ENCODE measurements at regions not wholly inside any gene's neighbourhood (a gene's known extent, or its start where the extent isn't known, plus 50 kb on each side); places are given as distances from the start of the nearest gene placed in this dataset.

GRCh38 chr5:117953272-117953671 is 1035.1 kb downstream of the DTWD2 start:
- Histone ChIP-seq H3K9me3 (ENCODE audit: control insufficient read depth, low read depth, low read length) (no peaks in the 10 kb centered on the region), H3K27me3 (ENCODE audit: control insufficient read depth, insufficient read depth, low read length) (no peaks in the 10 kb centered on the region), H3K4me3 (ENCODE audit: low read length) (no peak overlapping the region), H3K9ac (ENCODE audit: low read length) (no peak overlapping the region), H3K27ac (ENCODE audit: low read length) (no peak overlapping the region), H3K4me1 (ENCODE audit: control insufficient read depth, low read depth, low read length) (no peaks in the 10 kb centered on the region), H3K36me3 (ENCODE audit: control insufficient read depth, low read depth, low read length) (no peaks in the 10 kb centered on the region)

DNA sequence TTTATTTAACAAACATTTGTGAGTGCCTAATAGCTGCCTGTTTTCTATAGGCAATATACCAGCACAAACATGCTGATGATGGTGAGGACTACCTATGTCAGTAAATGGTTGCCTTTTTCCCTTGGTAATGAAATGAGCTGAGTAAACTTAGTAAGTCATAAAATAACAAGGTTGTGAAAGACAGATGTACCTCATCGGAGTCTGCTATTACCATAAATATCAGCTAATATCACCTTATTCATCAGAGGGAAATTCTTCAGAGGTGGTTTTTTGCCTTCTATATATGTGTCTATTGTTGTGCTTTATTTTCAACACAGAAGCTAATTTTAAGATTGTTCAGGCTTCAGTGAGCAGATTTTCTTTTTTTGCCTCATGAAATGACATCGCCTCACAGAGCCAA is 1040.5 kb downstream of the DTWD2 start:
- Histone ChIP-seq H3K9ac (ENCODE audit: low read length) (no peak overlapping the region), H3K27ac (ENCODE audit: low read length) (no peak overlapping the region)

DNA sequence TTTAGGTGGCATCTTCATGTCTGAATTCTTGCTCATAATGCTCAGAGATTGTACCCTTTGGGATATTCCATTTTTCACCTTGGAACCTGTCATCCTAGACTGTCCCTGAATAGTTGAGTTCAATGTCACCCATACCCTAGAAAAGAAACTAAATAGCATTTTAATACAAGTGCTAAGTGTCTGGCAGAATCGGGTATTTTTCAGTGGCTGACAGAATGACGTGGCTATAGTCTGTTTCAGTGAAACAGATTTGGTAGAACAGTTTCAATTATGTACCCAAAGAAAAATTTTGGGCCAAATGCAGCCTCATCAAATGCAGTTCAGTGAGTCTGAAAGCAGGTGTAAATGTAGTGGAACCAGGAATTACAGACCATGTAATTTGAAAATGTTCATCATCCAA is 1041.2 kb downstream of the DTWD2 start:
- Histone ChIP-seq H3K36me3 (ENCODE audit: control insufficient read depth, low read depth, low read length) (no peaks in the 10 kb centered on the region), H3K9ac (ENCODE audit: low read length) (no peak overlapping the region), H3K27me3 (ENCODE audit: control insufficient read depth, insufficient read depth, low read length) (no peaks in the 10 kb centered on the region), H3K4me3 (ENCODE audit: low read length) (no peak overlapping the region), H3K4me1 (ENCODE audit: control insufficient read depth, low read depth, low read length) (no peaks in the 10 kb centered on the region), H3K9me3 (ENCODE audit: control insufficient read depth, low read depth, low read length) (no peaks in the 10 kb centered on the region), H3K27ac (ENCODE audit: low read length) (no peak overlapping the region)

More for the DNA sequence above, 1040.5 kb downstream of the DTWD2 start:
- Histone ChIP-seq H3K9me3 (ENCODE audit: control insufficient read depth, low read depth, low read length) (no peaks in the 10 kb centered on the region), H3K4me3 (ENCODE audit: low read length) (no peak overlapping the region), H3K36me3 (ENCODE audit: control insufficient read depth, low read depth, low read length) (no peaks in the 10 kb centered on the region), H3K4me1 (ENCODE audit: control insufficient read depth, low read depth, low read length) (no peaks in the 10 kb centered on the region), H3K27me3 (ENCODE audit: control insufficient read depth, insufficient read depth, low read length) (no peaks in the 10 kb centered on the region)

DNA sequence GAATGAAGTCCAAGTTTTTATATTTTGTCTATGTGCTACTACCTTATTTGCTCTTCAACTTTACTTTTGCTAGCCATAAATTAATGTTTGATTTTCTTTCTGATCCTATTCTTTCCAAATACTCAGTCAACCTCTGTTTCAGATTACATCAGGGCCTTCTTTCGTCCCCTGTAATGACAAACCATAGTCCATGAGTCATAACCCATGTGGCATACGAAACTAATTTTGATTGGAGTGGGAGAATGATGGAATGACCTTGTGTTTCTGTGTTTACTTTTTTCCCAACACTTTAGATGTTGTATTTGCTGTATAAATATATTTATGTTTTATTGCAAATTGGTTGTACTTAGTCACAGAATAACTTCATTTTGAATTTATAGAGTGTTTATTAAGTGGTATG is 1043.1 kb downstream of the DTWD2 start:
- no peak overlapping the region for H3K27ac ChIP-seq (ENCODE audit: low read length)
- H3K4me3 ChIP-seq (ENCODE audit: low read length) = no peak overlapping the region
- H3K4me1 ChIP-seq (ENCODE audit: control insufficient read depth, low read depth, low read length) = no peaks in the 10 kb centered on the region
- H3K9ac ChIP-seq (ENCODE audit: low read length) = no peak overlapping the region
- H3K36me3 ChIP-seq (ENCODE audit: control insufficient read depth, low read depth, low read length) = no peaks in the 10 kb centered on the region
- no peaks in the 10 kb centered on the region for H3K27me3 ChIP-seq (ENCODE audit: control insufficient read depth, insufficient read depth, low read length)
- no peaks in the 10 kb centered on the region for H3K9me3 ChIP-seq (ENCODE audit: control insufficient read depth, low read depth, low read length)

- Histone ChIP-seq H3K36me3 (ENCODE audit: control insufficient read depth, low read depth, low read length) (no peaks in the 10 kb centered on the region), H3K27me3 (ENCODE audit: control insufficient read depth, insufficient read depth, low read length) (no peaks in the 10 kb centered on the region), H3K27ac (ENCODE audit: low read length) (no peak overlapping the region), H3K4me1 (ENCODE audit: control insufficient read depth, low read depth, low read length) (no peaks in the 10 kb centered on the region), H3K9me3 (ENCODE audit: control insufficient read depth, low read depth, low read length) (no peaks in the 10 kb centered on the region), H3K9ac (ENCODE audit: low read length) (no peak overlapping the region), H3K4me3 (ENCODE audit: low read length) (no peak overlapping the region)
Observed at GRCh38 chr5:117943541-117943940, 1044.8 kb downstream of the DTWD2 start.

DNA sequence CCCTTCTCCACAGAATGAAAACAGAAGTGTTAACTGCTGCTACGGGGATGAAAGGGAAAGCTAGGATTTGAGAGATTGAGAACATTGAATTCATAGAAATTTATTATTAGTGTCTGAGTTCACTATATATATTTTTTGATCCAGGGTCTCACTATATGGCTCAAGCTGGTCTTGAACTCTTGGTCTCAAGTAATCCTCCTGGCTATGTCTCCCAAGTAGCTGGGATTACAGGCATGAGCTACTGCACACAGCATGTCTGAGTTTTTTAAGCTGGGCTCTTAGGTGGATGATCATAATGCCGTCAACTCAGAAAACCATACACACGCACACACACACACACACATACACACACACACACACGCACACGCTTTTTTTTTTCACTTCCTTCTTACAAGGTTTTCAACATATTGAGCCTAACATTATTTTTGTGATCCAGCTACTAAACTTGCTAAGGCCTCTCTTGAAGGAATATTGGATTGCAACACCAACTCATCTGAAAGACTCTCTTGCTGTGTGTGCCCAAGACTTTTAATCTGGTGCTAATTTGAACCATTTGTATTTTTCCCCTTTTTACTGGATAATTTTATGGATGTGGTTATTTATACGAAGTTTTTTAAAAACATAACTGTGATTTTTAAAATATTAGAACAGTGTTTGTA is 1045.4 kb downstream of the DTWD2 start:
- H3K9me3 ChIP-seq (ENCODE audit: control insufficient read depth, low read depth, low read length) = no peaks in the 10 kb centered on the region
- H3K9ac ChIP-seq (ENCODE audit: low read length) = no peak overlapping the region
- no peaks in the 10 kb centered on the region for H3K4me1 ChIP-seq (ENCODE audit: control insufficient read depth, low read depth, low read length)
- no peak overlapping the region for H3K4me3 ChIP-seq (ENCODE audit: low read length)
- no peaks in the 10 kb centered on the region for H3K27me3 ChIP-seq (ENCODE audit: control insufficient read depth, insufficient read depth, low read length)
- no peak overlapping the region for H3K27ac ChIP-seq (ENCODE audit: low read length)
- H3K36me3 ChIP-seq (ENCODE audit: control insufficient read depth, low read depth, low read length) = no peaks in the 10 kb centered on the region

DNA sequence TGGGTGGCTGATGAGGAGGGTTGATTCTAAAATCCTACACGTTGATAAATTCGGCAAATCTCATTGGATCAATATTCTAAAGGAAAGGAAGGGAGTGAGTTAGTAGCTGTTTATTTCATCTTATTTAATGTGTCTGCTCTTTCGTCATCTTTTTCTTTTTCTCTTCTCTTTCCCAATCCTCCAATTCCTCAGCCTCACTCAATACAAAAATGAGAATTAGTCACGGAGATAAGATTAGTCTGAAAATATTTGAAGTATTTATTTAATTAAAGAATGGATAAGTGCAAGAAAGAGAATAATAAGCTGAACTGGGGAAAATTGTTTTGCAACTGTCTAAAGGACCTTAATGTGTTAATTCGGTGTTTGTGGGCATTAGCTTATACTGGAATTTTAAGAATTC is 1095.1 kb downstream of the DTWD2 start:
- H3K9me3 ChIP-seq (ENCODE audit: control insufficient read depth, low read depth, low read length) = no peaks in the 10 kb centered on the region
- no peaks in the 10 kb centered on the region for H3K27me3 ChIP-seq (ENCODE audit: control insufficient read depth, insufficient read depth, low read length)
- H3K4me3 ChIP-seq (ENCODE audit: low read length) = no peak overlapping the region
- H3K27ac ChIP-seq (ENCODE audit: low read length) = no peak overlapping the region
- no peaks in the 10 kb centered on the region for H3K36me3 ChIP-seq (ENCODE audit: control insufficient read depth, low read depth, low read length)
- H3K4me1 ChIP-seq (ENCODE audit: control insufficient read depth, low read depth, low read length) = no peaks in the 10 kb centered on the region
- H3K9ac ChIP-seq (ENCODE audit: low read length) = no peak overlapping the region

DNA sequence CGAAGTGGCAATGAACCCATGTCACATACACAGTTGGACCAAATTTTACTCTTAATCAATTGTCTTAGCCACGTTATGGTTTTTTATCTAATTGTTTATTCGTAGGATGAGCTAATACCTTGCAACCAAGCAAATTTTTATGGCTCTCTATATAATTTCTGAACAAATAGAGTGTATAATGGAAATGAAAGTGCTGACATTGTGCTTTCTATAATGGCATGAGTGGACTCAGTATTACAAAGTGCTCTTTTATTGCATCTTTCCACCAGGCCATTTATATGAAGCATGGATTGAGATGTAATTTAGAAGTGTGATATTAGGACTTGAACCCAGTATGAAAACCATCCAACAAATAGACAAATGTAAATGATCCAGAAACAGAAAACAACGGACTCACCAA is 1096.0 kb downstream of the DTWD2 start:
- H3K4me1 ChIP-seq (ENCODE audit: control insufficient read depth, low read depth, low read length) = no peaks in the 10 kb centered on the region
- H3K27me3 ChIP-seq (ENCODE audit: control insufficient read depth, insufficient read depth, low read length) = no peaks in the 10 kb centered on the region
- H3K9me3 ChIP-seq (ENCODE audit: control insufficient read depth, low read depth, low read length) = no peaks in the 10 kb centered on the region
- H3K9ac ChIP-seq (ENCODE audit: low read length) = no peak overlapping the region
- no peak overlapping the region for H3K4me3 ChIP-seq (ENCODE audit: low read length)
- H3K27ac ChIP-seq (ENCODE audit: low read length) = no peak overlapping the region
- H3K36me3 ChIP-seq (ENCODE audit: control insufficient read depth, low read depth, low read length) = no peaks in the 10 kb centered on the region

- no peaks in the 10 kb centered on the region for H3K36me3 ChIP-seq (ENCODE audit: control insufficient read depth, low read depth, low read length)
- H3K9ac ChIP-seq (ENCODE audit: low read length) = no peak overlapping the region
- no peak overlapping the region for H3K27ac ChIP-seq (ENCODE audit: low read length)
Observed at GRCh38 chr5:117889596-117889995, 1098.8 kb downstream of the DTWD2 start.

GRCh38 chr5:117888688-117889087 is 1099.7 kb downstream of the DTWD2 start:
- H3K9ac ChIP-seq (ENCODE audit: low read length) = no peak overlapping the region
- no peaks in the 10 kb centered on the region for H3K9me3 ChIP-seq (ENCODE audit: control insufficient read depth, low read depth, low read length)
- H3K27ac ChIP-seq (ENCODE audit: low read length) = no peak overlapping the region
- H3K4me3 ChIP-seq (ENCODE audit: low read length) = no peak overlapping the region
- H3K27me3 ChIP-seq (ENCODE audit: control insufficient read depth, insufficient read depth, low read length) = no peaks in the 10 kb centered on the region
- no peaks in the 10 kb centered on the region for H3K4me1 ChIP-seq (ENCODE audit: control insufficient read depth, low read depth, low read length)
- no peaks in the 10 kb centered on the region for H3K36me3 ChIP-seq (ENCODE audit: control insufficient read depth, low read depth, low read length)

More at GRCh38 chr5:117889596-117889995, 1098.8 kb downstream of the DTWD2 start:
- Histone ChIP-seq H3K4me3 (ENCODE audit: low read length) (no peak overlapping the region), H3K4me1 (ENCODE audit: control insufficient read depth, low read depth, low read length) (no peaks in the 10 kb centered on the region), H3K27me3 (ENCODE audit: control insufficient read depth, insufficient read depth, low read length) (no peaks in the 10 kb centered on the region), H3K9me3 (ENCODE audit: control insufficient read depth, low read depth, low read length) (no peaks in the 10 kb centered on the region)

- no peaks in the 10 kb centered on the region for H3K4me1 ChIP-seq (ENCODE audit: control insufficient read depth, low read depth, low read length)
- H3K4me3 ChIP-seq (ENCODE audit: low read length) = no peak overlapping the region
- no peaks in the 10 kb centered on the region for H3K36me3 ChIP-seq (ENCODE audit: control insufficient read depth, low read depth, low read length)
- no peak overlapping the region for H3K9ac ChIP-seq (ENCODE audit: low read length)
- H3K9me3 ChIP-seq (ENCODE audit: control insufficient read depth, low read depth, low read length) = no peaks in the 10 kb centered on the region
- no peaks in the 10 kb centered on the region for H3K27me3 ChIP-seq (ENCODE audit: control insufficient read depth, insufficient read depth, low read length)
- H3K27ac ChIP-seq (ENCODE audit: low read length) = no peak overlapping the region
Observed at GRCh38 chr5:117881426-117882230, 1106.7 kb downstream of the DTWD2 start.

DNA sequence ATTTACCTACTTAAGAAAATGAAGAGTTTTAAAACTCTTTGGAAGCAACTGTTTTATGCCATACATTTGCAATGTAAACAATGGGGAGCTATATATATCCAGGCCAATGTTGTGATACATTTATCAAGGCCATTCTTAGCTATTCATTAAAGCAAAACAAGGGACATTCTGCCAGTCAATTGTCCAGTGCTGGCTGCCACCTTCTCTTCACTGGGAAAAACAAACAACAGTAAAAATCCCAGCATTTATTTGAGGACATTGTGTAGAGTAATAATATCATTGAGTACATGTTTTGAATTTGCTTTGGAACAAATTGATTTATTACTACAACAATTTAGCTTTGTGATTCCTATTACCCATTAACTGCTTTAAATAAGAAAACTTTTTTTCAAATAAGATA is 1107.4 kb downstream of the DTWD2 start:
- no peaks in the 10 kb centered on the region for H3K4me1 ChIP-seq (ENCODE audit: control insufficient read depth, low read depth, low read length)
- no peaks in the 10 kb centered on the region for H3K9me3 ChIP-seq (ENCODE audit: control insufficient read depth, low read depth, low read length)
- H3K9ac ChIP-seq (ENCODE audit: low read length) = no peak overlapping the region
- no peak overlapping the region for H3K27ac ChIP-seq (ENCODE audit: low read length)
- H3K36me3 ChIP-seq (ENCODE audit: control insufficient read depth, low read depth, low read length) = no peaks in the 10 kb centered on the region
- H3K4me3 ChIP-seq (ENCODE audit: low read length) = no peak overlapping the region
- H3K27me3 ChIP-seq (ENCODE audit: control insufficient read depth, insufficient read depth, low read length) = no peaks in the 10 kb centered on the region
